ENCODE measurements at regions not wholly inside any gene's neighbourhood (a gene's known extent, or its start where the extent isn't known, plus 50 kb on each side); places are given as distances from the start of the nearest gene placed in this dataset.
"Not testable (repeated sequence)": the region's sequence is repeated elsewhere in the genome, so short reads cannot be mapped to it uniquely, and the experiment has no call there.

- FAIRE-seq (no peak), DNase-seq (ENCODE audit: insufficient read length, low spot score) (no peak)
- no peak for TF ChIP-seq CTCF (IDR thresholded peaks at IDR 0.05; ENCODE audit: insufficient read depth, missing control alignments)
Measured at GRCh38 chr7:46752881-46753366, 829.0 kb downstream of the TNS3 start.

DNA sequence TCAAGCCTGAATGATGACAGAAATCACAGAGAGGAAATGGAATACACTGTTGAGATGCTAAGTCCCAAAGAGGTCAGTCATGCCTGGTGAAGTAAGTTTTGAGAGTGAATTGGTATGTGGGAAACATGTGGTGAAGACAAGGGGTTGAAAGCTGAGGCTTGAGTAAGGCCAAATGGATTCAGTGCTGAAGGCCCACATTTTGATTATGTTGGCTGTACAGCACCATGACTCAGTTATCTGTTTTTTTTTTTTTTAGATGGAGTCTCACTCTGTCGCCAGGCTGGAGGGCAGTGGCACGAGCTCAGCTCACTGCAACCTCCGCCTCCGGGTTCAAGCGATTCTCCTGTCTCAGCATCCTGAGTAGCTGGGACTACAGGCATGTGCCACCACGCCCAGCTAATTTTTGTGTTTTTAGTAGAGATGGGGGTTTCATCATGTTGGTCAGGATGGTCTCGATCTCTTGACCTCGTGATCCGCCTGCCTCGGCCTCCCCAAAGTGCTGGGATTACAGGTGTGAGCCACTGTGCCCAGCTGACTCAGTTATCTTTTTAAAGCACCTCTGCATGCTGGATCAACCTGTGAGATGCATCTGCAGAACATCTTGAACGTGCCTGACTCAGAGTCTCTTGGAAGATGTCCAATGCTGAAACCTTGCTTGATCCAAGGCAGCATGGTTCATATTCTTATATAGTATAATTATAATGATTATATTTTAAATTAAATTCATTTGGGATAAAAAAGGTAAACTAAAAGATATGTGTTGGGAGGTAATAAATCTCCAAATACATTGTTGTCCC, 829.8 kb downstream of the TNS3 start:
- DNase-seq (ENCODE audit: insufficient read length, low spot score); FAIRE-seq: not testable (repeated sequence)

- no peak for TF ChIP-seq CTCF (IDR thresholded peaks at IDR 0.05; ENCODE audit: insufficient read depth, missing control alignments)
- no peak for FAIRE-seq
- DNase-seq (ENCODE audit: insufficient read length, low spot score), result no peak
Measured at GRCh38 chr7:46751471-46751870, 830.4 kb upstream of the IGFBP3 start.

DNA sequence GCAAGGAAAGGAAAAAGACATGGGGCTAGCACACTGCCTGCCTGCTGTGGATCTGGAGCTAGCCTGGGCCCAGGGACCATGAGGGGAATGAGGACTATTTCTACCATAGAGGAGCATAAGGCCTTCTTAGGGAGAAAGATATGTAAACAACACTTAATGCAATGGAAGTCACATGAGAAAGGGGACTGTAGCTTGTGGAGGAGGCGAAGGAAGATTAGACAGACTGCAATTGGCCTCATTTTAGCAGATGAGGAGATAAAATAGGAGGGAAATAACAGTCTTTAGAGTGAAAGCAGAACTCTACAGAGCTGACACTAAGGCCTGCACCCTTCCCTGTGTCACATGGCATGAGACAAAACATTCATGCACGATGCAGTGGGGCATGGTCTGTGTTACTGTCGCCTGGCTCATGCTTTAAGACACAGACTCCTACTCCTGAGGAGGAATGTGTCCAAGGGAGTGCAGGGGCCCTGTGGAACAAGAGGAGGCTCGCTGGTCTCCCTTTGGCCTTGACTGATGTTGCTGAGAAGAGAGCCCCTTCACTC, 829.3 kb upstream of the IGFBP3 start:
- FAIRE-seq, result no peak
- no peak for TF ChIP-seq CTCF (IDR thresholded peaks at IDR 0.05; ENCODE audit: insufficient read depth, missing control alignments)

GRCh38 chr7:46747869-46748576, 827.0 kb upstream of the IGFBP3 start:
- FAIRE-seq, result no peak

More for the DNA sequence above, 829.3 kb upstream of the IGFBP3 start:
- no peak for DNase-seq (ENCODE audit: insufficient read length, low spot score)

DNA sequence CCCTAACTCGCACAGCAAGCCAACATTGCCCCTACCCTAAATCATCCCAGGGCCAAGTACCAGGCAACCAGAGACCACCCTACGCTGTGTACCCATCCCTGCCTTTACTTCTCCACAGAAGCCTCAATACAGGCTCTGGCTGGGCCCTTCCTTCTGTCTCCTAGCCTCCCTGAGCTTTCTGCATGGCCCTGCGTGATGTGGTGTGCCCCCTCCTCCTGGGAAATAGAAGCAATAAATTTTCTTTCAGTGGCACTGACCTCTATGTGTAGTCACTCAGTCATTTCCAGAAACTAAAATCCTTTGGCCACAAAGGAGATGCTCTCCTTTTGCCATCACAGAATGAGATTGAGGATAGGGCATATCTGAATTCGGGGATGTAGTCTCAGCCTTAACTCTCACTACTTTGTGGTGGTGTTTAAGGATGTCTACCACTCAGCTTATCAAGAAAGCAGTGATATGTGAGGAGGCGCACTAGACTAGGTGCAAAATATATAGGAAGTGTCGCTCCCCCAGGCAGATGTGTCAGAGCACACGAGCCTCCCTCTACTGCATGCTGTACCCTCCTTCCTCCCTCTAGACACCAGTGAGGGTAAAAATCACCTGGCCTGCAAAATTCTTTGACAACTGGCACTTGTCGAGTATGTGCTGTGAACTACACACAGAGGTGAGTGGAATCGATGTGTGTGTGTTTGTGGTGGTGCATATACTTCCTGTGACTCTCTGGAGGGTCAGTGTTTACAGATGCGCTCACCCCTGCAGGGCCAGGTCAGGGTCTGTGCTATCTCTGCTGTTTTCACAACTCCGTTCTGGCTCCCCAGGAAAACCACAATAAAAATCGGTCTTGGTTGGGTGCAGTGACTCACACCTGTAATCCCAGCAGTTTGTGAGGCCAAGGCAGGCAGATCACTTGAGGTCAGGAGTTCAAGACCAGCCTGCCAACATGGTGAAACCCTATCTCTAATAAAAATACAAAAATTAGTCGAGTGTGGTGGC, 825.9 kb upstream of the IGFBP3 start:
- FAIRE-seq, result no peak
- DNase-seq (ENCODE audit: insufficient read length, low spot score), result no peak
- TF ChIP-seq CTCF (IDR thresholded peaks at IDR 0.05; ENCODE audit: insufficient read depth, missing control alignments), result no peak

More at GRCh38 chr7:46747869-46748576, 827.0 kb upstream of the IGFBP3 start:
- no peak for TF ChIP-seq CTCF (IDR thresholded peaks at IDR 0.05; ENCODE audit: insufficient read depth, missing control alignments)
- no peak for DNase-seq (ENCODE audit: insufficient read length, low spot score)

- TF ChIP-seq CTCF (IDR thresholded peaks at IDR 0.05; ENCODE audit: insufficient read depth, missing control alignments), result no peak
- FAIRE-seq (no peak), DNase-seq (ENCODE audit: insufficient read length, low spot score) (no peak)
Measured at GRCh38 chr7:46745707-46746090, 824.6 kb upstream of the IGFBP3 start.
